ENCODE measurements at regions not wholly inside any gene's neighbourhood (a gene's known extent, or its start where the extent isn't known, plus 50 kb on each side); places are given as distances from the start of the nearest gene placed in this dataset.
A peak's percentile ranks its signal among the peaks of the same experiment; 100 is the strongest.
"Not testable (repeated sequence)": the region's sequence is repeated elsewhere in the genome, so short reads cannot be mapped to it uniquely, and the experiment has no call there.

DNA sequence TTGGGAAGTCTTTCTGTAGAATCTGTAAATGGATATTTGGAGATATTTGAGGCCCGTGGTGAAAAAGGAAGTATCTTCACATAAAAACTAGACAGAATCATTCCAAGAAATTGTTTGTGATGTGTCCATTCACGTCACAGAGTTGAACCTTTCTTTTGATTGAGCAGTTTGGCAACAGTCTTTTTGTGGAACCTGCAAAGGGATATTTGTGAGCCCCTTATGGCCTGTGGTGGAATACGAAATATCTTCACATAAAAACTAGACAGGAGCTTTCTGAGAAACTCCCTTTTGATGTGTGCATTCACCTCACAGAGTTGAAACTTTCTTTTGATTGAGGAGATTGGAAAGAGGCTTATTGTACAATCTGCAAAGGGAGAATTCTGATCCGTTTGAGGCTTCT lies 2980.4 kb downstream of the TUBA3C start:
- intact Hi-C loops (cut with DNase I, micrococcal nuclease); H3K4me3 ChIP-seq; H3K4me1 ChIP-seq (ENCODE audit: low read depth); DNase-seq; H3K36me3 ChIP-seq (ENCODE audit: low read depth); ATAC-seq: not testable (repeated sequence)
- H3K9me3 ChIP-seq: peaks cover 11% of the 10 kb centered on the region

GRCh38 chr13:16160609-16161008 lies 3021.0 kb downstream of the TUBA3C start:
- DNase-seq; H3K4me3 ChIP-seq; ATAC-seq; H3K36me3 ChIP-seq (ENCODE audit: low read depth); intact Hi-C loops (cut with DNase I, micrococcal nuclease); H3K4me1 ChIP-seq (ENCODE audit: low read depth): not testable (repeated sequence)
- H3K9me3 ChIP-seq: peaks cover 46% of the 10 kb centered on the region

DNA sequence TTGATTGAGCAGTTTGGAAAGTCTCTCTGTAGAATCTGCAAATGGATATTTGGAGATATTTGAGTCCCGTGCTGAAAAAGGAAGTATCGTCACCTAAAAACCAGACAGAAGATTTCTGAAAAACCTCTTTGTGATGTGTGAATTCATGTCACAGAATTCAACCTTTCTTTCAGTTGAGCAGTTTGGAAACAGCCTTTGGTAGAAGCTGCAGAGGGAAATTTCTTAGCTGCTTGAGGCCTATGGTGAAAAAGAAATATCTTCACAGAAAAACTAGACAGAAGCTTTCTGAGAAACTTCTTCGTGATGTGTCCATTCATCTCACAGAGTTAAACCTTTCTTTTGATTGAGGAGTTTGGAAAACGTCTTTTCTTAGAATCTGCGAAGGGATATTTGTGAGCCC lies 3022.7 kb downstream of the TUBA3C start:
- H3K9me3 ChIP-seq: peaks cover 49% of the 10 kb centered on the region
- intact Hi-C loops (cut with DNase I, micrococcal nuclease); H3K36me3 ChIP-seq (ENCODE audit: low read depth); H3K4me3 ChIP-seq; DNase-seq; H3K4me1 ChIP-seq (ENCODE audit: low read depth); ATAC-seq: not testable (repeated sequence)

DNA sequence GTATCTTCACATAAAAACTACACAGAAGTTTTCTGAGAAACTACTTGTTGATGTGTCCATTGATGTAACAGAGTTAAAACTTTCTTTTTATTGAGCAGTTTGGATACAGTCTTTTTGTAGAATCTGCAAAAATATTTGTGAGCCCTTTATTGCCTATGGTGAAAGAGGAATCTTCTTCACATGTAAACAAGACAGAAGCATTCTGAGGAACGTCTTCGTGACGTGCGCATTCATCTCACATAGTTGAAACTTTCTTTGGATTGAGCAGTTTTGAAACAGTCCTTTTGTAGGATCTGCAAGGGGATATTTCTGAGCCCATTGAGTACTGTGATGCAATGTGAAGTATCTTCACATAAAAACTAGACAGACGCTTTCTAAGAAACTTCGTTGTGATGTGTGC lies 3023.6 kb downstream of the TUBA3C start:
- H3K4me3 ChIP-seq; H3K36me3 ChIP-seq (ENCODE audit: low read depth); H3K4me1 ChIP-seq (ENCODE audit: low read depth); intact Hi-C loops (cut with DNase I, micrococcal nuclease); ATAC-seq: not testable (repeated sequence)
- peak in 1 of 3 donors; percentile 36 for DNase-seq
- H3K9me3 ChIP-seq: peaks cover 43% of the 10 kb centered on the region

DNA sequence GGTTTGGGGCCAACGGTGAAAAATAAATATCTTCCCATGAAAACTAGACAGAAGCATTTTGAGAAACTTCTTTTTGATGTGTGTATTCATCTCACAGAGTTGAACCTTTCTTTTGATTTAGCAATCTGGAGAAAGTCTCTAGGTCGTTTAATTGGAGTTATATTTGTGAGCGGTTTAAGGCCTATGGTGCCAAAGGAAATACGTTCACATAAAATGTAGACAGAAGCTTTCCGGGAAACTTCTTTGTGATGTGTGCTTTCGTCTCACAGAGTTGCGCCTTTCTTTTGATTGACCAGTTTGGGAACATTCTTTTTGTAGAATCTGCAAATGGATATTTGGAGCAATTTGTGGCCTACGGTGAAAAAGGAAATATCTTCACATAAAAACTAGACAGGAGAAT lies 3028.8 kb downstream of the TUBA3C start:
- DNase-seq; intact Hi-C loops (cut with DNase I, micrococcal nuclease); H3K36me3 ChIP-seq (ENCODE audit: low read depth); ATAC-seq; H3K4me3 ChIP-seq; H3K4me1 ChIP-seq (ENCODE audit: low read depth): not testable (repeated sequence)
- peaks cover 50% of the 10 kb centered on the region for H3K9me3 ChIP-seq

GRCh38 chr13:16151296-16151695 lies 3030.3 kb downstream of the TUBA3C start:
- intact Hi-C loops (cut with DNase I, micrococcal nuclease); H3K4me1 ChIP-seq (ENCODE audit: low read depth); H3K4me3 ChIP-seq; H3K36me3 ChIP-seq (ENCODE audit: low read depth); DNase-seq; ATAC-seq: not testable (repeated sequence)
- H3K9me3 ChIP-seq: peaks cover 52% of the 10 kb centered on the region

DNA sequence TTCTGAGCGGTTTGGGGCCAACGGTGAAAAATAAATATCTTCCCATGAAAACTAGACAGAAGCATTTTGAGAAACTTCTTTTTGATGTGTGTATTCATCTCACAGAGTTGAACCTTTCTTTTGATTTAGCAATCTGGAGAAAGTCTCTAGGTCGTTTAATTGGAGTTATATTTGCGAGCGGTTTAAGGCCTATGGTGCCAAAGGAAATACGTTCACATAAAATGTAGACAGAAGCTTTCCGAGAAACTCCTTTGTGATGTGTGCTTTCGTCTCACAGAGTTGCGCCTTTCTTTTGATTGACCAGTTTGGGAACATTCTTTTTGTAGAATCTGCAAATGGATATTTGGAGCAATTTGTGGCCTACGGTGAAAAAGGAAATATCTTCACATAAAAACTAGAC lies 3032.2 kb downstream of the TUBA3C start:
- H3K9me3 ChIP-seq: peaks cover 61% of the 10 kb centered on the region
- H3K36me3 ChIP-seq (ENCODE audit: low read depth); H3K4me1 ChIP-seq (ENCODE audit: low read depth); DNase-seq; intact Hi-C loops (cut with DNase I, micrococcal nuclease); ATAC-seq; H3K4me3 ChIP-seq: not testable (repeated sequence)

DNA sequence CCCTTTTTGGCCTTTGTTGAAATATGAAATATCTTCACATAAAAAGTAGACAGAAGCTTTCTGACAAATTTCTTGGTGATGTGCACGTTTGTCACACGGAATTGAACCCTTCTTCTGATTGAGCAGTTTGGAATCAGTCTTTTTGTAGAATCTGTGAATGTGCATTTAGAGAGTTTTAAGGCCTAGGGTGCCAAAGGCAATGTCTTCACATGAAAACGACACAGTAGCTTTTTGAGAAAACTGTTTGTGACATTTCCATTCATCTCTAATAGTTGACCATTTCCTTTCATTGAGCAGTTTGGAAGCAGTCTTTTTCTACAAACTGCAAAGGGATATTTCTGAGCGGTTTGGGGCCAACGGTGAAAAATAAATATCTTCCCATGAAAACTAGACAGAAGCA lies 3036.0 kb downstream of the TUBA3C start:
- H3K4me3 ChIP-seq; DNase-seq; H3K4me1 ChIP-seq (ENCODE audit: low read depth); H3K36me3 ChIP-seq (ENCODE audit: low read depth); intact Hi-C loops (cut with DNase I, micrococcal nuclease); ATAC-seq: not testable (repeated sequence)
- peaks cover 62% of the 10 kb centered on the region for H3K9me3 ChIP-seq

- DNase-seq; ATAC-seq; intact Hi-C loops (cut with DNase I, micrococcal nuclease); H3K4me1 ChIP-seq (ENCODE audit: low read depth); H3K4me3 ChIP-seq; H3K36me3 ChIP-seq (ENCODE audit: low read depth): not testable (repeated sequence)
- H3K9me3 ChIP-seq: peaks cover 55% of the 10 kb centered on the region
Observed at GRCh38 chr13:16141361-16141760, 3040.3 kb downstream of the TUBA3C start.

DNA sequence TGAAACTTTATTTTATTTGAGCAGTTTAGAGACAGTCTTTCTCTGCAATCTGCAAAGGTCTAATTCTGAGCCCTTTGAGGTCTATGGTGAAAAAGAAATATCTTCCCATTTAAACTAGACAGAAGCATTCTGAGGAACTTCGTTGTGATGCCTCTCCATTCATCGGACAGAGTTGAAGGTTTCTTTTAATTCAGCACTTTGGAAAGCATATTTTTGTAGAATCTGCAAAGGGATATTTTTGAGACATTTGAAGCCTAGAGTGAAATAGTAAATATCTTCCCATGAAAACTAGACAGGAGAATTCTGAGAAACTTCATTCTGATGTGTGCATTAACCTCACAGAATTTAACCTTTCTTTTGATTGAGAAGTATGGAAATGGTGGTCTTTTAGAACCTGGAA lies 3044.8 kb downstream of the TUBA3C start:
- H3K4me3 ChIP-seq; ATAC-seq; intact Hi-C loops (cut with DNase I, micrococcal nuclease); H3K4me1 ChIP-seq (ENCODE audit: low read depth); H3K36me3 ChIP-seq (ENCODE audit: low read depth); DNase-seq: not testable (repeated sequence)
- peaks cover 50% of the 10 kb centered on the region for H3K9me3 ChIP-seq

DNA sequence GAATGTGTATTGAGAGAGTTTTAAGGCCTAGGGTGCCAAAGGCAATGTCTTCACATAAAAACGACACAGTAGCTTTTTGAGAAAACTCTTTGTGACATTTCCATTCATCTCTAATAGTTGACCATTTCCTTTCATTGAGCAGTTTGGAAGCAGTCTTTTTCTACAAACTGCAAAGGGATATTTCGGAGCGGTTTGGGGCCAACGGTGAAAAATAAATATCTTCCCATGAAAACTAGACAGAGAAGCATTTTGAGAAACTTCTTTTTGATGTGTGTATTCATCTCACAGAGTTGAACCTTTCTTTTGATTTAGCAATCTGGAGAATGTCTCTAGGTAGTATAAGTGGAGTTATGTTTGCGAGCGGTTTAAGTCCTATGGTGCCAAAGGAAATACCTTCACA lies 3052.9 kb downstream of the TUBA3C start:
- H3K9me3 ChIP-seq: peaks cover 37% of the 10 kb centered on the region
- H3K4me1 ChIP-seq (ENCODE audit: low read depth); intact Hi-C loops (cut with DNase I, micrococcal nuclease); H3K4me3 ChIP-seq; ATAC-seq; DNase-seq; H3K36me3 ChIP-seq (ENCODE audit: low read depth): not testable (repeated sequence)

DNA sequence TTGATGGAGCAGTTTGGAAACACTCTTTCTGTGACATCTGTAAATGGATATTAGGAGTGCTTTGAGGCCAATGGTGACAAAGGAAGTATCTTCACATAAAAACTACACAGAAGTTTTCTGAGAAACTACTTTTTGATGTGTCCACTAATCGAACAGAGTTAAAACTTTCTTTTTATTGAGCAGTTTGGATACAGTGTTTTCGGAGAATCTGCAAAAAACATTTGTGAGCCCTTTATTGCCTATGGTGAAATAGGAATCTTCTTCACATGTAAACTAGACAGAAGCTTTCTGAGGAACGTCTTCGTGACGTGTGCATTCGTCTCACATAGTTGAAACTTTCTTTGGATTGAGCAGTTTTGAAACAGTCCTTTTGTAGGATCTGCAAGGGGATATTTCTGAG lies 3068.2 kb downstream of the TUBA3C start:
- H3K4me3 ChIP-seq; DNase-seq; intact Hi-C loops (cut with DNase I, micrococcal nuclease); H3K4me1 ChIP-seq (ENCODE audit: low read depth); H3K36me3 ChIP-seq (ENCODE audit: low read depth); ATAC-seq: not testable (repeated sequence)
- peaks cover 38% of the 10 kb centered on the region for H3K9me3 ChIP-seq
